LHCN-M2 (cell line): ENCODE measurements at regions not wholly inside any gene's neighbourhood (a gene's known extent, or its start where the extent isn't known, plus 50 kb on each side); places are given as distances from the start of the nearest gene placed in this dataset.

ENCODE experiments used
- DNase-seq: peaks from one replicate; pipeline ENCODE4 v3.0.0-alpha.2; 2012; ENCODE audit warnings: low read depth

DNA sequence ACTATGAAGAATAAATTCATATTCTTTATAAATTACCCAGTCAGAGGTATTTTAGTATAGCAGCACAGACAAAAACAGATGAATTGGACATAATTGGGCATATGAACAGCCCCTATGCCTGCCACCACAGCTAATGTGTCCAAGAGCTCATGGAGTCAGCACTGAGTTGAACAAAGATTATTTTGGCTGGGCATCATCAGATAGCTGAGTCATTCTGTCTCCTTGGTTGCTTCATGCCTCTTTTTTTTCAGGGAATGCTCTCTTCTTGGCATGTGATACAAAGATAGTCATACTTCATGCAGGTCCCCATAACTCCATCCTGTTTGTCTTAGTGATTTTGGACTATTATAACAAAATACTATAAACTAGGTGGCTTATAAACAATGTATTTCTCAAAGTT, 275.6 kb downstream of the TENT5A start:
- peak; percentile 56 for DNase-seq

DNA sequence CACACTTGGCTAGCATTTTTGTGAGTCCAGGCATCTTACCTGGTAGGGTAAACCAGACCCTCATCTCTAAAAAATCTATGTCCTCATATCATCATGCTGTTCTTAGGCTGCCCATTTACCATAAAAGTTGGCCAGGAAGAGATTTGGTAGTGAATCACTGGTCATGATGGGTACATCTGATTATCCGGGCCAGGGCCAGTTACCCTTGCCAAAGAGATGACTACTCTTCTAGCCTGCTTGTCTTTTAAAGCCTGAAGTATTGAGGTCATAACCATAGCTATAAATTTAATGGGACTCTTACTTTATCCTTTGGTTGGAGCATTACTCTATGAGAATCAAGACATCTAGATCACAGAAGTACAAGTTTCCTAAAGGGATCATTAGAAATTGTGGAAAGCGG, 276.8 kb downstream of the TENT5A start:
- no peak for DNase-seq

DNA sequence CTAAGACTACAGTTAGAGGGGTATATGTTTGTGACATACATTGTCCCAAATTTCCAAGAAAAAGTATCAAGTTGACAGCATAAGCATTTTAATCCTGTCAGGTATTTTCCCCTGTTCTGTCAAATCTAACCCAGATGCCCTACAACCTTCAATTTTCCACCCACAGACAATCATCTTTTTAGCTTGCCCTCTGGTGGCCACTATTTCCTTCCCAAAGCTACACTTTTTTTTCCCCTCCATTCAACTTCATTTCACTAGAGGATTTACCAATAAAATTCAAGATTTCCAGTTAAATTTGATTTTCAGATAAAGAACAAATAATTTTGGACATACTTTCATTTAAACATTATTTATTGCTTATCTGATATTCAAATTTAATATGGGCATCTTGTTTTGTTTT, 286.6 kb downstream of the TENT5A start:
- peak; percentile 31 for DNase-seq

DNA sequence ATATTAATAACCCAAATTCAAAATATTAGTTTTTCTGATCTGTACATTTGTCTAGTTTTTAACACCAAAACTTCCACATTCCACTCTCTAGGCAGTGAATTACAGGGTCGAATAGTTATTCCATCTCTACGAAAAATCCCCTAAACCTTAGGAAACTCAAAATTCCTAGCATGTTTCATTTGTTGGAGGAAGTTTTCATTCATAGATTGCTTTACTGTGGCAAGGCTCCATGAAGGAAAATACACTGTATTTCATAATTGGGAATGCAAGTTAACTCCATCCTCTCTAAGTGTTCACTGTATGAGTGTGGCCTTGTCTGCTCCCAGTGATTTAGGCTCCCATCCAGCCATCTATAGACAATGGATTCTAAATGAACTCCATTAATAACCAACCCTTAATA, 296.1 kb downstream of the TENT5A start:
- DNase-seq = no peak

DNA sequence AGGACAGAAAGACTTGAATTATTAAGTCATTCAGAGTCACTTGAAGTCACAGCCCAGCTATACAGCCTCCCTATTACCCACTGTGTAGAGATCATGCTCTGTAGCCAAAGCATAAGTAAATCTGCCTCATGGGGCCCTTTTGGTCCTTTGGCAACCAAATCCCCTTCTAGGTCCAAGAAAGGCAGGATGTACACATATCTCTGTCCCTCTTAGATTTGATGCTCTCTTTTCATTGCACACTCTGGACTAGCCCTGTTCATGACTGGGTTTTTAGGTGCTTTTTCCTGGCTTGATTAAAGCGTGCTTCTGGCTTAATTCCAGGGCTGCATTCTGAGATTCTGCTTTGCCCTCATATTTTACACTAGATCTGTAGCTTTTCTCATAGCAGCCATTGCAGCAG, 296.8 kb downstream of the TENT5A start:
- DNase-seq = no peak

DNA sequence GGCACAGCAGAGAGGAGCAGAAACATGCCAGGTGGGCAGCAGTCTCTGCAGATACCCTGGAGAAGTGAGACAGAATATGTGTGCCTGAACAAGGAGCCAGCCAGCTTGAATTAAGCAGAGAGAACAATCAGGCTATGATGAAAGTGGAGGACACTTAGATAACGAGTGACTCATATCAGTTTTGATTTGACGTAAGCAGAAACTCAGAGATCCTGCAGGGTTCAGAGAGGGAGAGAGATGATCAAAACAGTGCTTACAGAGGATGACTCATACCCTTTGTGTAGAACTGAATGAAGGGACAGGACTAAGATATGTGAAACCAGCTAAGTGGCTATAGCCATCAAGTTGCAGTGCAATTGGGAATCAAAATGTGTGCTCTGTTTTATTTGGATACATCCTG, 300.7 kb downstream of the TENT5A start:
- peak; percentile 79 for DNase-seq

DNA sequence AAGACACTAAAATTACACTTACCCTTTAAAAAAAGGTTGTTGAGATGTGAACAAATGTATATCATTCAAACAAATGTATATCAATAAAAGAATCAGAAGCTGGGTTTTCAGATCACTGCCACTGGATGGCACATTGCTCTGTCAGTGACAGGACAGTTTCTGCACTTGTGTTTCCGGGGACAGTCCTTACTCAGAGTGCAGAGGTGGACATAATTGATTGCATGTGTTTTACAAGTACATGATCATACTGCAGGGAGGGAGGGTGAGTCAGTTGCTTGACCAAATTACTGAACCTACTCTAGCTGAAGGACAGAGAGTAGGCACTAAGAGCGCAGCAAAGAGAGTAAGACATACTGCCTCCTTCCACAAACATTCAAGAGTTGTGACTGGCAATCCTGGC, 302.3 kb downstream of the TENT5A start:
- peak; percentile 30 for DNase-seq

DNA sequence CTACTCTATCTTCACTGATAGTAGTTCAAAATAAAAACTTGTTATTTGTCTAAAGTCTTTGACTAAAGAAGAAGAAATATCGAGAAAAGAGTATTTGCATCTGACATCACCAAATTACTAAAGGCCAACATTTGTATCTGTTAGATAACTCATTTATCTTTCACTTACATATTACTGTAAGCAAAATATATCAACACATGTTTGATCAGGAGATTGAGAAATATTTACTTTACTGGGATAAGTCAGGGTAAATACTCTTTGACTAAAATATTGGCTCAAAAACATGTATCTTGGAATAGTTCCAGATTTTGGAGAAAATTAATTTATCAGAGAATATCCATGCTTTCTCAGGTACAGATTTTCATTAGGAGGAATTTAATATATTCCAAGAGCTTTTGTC, 306.0 kb downstream of the TENT5A start:
- DNase-seq = no peak

DNA sequence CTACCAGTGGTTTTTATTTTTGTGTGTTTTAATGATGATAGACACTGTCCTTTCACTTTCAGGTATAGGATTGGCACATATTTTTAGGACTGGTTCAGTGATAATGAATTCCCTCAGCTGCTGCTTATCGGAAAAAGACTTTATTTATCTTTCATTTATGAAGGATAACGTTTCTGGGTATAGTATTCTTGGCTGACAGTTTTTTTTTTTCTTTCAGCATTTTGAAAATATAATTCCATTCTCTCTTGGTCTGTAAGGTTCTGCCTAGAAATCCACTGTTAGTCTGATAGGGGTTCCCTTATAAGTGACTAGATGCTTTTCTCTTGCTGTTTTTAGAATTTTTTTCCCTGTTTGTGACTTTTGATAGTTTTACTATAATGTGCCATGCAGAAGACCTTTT, 313.1 kb downstream of the TENT5A start:
- DNase-seq = no peak

DNA sequence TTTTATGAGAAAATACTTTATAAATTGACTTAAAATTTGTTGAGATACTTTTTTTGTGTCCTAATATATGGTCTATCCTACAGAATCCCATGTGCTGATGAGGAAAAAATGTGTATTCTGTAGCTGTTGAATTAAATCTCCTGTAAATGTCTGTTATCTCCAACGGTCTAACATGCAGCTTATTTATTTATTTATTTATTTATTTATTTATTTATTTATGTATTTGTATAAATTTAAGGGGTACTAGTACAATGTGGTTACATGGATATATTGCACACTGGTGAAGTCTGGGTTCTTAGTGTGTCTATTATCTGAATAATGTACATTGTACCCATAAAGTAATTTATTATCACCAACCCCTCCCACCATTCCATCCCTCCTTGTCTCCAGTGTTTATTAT, 315.5 kb downstream of the TENT5A start:
- DNase-seq = no peak

DNA sequence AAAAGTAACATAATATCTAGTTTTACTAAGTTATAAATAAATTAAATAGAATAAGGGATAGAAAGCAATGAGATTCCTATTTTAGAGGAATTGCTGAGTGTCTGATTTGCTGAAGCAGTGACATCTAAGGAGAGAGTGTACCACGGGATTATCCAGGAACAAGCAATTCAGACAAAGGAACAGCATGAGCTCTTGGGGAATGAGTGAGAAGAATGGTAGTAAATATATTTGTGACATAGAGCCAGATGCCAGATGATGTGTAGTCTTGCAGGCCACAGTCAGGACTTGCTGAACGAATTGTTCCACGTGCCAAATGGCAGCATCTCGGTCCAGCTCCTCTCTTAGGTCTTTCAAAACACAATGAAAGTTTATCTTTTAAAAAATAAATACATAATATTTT, 339.2 kb downstream of the TENT5A start:
- no peak for DNase-seq

DNA sequence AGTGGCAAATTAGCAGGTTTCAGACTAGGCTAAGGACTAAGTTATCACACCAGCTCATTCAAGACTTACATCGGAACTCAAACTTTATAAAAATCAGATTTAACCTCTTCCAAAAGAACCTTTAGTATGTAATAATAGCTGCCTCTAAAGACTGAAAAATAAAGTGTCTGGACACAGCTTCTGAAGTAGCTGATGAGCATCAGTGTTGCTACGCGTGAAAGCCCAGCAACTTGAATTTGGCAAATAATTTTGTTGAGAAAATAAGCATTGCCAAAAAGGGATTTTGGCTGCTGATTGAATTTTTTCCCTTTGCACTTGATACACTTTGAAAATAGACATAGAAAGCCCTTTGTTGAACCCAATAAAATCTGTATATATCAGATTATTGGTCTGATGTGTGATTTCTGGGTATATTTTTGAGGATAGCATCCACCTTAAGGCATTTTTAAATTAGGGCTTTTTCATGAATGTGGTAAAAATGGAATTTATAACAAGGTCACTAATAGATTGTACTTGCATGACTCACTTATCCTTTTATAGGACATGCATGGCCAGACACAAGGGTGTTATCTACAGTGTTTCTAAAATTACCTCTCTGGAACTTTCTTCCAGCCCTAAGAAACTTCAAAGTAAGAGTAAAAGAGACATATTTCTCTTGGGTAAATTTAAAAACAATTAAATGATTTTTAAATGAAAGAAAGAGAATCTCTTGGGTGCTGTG, 350.4 kb downstream of the TENT5A start:
- DNase-seq = peak; percentile 60

DNA sequence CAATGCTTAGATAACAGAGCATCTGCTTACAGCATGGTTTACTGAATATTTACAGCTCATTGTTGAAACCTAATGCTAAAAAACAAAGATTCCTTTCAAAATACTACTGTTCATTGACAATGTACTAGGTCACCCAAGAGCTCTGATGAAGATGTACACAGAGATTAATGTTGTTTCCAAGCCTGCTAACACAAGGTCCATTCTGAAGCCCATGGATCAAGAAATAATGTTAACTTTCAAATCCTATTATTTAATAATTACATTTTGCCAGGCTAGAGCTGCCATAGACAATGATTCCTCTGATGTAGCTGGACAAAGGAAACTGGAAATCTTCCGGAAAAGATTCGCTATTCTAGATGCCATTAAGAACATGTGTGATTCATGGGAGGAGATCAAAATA, 355.6 kb downstream of the TENT5A start:
- no peak for DNase-seq

DNA sequence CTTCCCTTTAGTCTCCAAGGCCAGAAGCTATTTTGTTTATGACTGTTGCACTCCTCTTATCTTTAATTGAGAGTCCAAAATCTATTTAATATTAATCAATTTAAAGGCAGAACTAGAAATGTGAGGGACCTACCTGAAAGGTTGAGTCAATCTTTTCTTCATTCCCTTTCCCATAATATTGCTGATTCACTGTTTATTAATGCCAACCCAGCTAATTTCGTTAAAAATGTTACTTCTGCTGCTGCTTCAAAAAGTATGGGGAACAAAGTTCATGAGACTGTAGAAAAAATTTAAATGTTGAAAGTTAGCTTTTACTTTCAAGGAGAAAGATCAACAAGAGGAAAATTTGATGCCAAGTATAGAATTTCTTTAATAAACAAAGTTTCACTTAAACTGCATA, 365.3 kb downstream of the TENT5A start:
- no peak for DNase-seq

DNA sequence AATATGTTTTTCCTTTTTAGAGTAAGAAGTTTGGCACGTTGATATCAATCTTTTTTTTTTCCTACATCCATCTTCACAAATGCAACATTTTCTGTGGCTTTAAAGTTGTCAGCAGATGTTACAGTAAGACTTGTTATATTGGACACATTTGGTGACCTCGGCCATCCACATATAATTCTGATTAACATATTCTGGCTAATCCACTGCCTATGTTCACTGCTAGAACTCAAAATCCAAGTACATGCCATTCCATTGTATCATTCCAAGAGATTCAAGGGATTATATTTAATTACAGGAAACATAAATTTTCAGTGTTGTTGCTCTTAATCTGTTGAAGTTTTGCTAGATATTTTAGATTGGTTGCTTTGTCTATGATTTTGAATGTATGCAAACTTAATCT, 367.6 kb downstream of the TENT5A start:
- peak; percentile 18 for DNase-seq

DNA sequence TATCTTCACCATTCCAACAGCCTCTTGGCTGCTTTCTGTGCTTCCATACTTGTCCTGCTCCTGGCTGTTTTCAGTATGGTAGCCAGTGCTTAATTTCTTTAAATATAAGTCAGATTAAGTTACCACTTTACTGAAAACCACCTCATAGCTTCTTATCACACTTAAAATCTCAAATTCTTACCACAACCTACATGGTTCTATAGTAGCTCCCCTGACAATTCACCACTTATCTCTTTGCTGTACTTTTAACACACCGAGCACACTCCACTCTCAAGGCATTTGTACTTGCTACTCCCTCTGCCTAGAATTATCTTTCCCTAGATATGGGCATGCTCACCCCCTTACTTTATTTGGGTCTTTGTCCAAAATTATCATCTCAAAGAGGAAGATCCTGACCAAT, 369.0 kb downstream of the TENT5A start:
- DNase-seq = no peak

DNA sequence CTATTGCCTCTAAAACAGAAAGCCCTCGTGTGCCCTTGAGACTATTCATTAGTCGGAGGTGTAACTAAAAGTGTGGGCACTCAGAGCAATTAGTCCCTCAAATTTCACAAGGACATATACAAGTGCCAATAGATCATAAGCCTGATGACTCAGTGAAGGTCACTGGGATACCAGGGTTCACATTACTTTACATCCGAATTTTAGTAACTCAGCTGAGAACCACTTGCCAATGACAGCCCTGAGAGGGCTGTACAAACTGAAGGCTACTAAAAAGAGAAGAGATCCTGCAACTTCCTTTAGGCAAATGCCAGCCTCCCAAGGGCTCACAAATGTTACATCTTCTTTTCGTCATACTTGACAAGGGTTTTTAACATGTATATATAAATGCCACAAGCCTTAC, 369.6 kb downstream of the TENT5A start:
- no peak for DNase-seq

DNA sequence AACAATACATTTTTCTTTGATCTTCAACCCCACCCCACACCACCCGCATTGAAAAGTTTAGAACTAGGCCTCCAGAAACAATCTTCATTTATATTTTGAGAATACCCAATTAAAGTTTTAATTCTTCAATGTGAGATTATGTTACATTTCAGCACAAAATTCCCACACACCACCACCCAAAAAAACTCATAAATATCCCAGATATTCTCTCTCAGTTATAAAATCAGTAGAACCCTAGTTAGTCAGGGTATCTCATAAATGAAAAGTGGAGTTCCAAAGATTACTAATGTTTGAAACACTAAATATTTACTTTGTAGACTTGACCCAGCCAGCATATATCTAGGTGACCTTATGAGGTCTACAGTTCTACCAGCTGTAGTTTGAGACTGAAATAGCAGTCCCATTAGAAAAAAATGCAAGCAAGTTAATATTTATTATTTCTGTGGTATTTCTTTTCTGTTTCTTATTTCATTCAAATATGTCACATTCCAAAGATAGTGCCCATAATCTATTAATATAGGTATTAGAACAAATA, 371.0 kb downstream of the TENT5A start:
- DNase-seq = no peak

DNA sequence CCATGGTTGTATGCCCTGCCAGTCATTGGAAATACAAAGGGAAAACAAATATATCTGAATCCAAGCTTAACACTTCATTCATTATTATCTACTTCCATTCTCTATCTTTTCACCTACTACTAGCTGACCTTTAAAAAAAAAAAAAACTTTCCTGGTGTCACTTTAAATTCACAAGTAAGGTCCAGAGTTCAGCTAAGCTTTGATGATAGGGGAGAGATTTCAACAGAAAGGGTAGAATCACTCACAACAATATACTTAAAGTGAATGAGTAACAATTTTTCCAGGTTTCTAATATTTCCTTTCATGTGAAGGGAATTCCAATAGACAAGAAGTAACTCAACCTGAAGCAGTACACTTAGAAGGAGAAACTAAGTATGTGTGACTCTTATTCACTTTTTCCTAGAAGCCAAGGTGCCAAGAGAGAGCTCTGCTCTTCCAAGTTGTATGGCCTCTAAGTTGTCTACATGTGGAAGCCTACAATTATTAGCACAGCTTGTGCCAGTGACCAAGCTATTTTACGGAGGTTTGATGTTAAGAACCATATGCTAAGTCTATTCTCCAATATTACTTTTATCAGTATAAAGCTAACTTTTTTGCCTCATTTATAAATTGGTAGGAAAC, 371.7 kb downstream of the TENT5A start:
- DNase-seq = no peak

DNA sequence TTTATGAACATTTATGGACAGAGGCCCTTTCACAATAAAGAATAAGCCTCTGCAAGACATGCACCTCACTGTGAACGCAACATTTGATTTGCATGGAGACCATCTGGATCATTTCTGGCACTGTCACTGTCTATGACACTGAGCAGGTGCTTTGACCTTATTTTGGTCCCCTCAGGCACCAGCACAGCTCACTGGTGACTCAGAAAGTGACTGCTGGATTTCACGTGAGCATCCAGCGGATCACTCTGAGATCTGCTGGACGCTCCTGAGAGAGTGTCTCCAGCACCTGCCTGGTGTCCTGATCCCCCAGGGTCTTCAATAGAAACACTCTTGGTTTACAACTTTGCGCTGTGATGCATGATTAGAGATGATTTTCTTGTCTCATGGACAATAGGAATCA, 375.7 kb downstream of the TENT5A start:
- no peak for DNase-seq

DNA sequence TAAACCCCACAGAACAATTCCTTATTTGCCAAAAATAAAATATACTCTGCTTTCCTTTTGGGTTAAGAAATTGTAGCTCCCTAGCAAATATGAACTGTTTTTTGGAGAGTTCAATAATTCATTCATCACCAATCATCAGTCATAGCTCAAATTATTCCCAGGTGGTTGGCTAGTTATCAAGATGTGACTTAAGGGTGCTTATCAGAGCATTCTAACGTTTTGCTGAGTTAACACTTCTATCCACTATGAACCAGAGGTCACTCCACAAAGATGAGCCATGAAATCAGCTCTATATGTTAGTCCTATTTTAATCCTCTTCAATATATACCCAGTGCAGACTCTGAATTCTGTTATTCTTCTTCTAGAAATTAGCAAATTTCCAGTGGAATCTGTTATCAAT, 379.1 kb downstream of the TENT5A start:
- DNase-seq = no peak

DNA sequence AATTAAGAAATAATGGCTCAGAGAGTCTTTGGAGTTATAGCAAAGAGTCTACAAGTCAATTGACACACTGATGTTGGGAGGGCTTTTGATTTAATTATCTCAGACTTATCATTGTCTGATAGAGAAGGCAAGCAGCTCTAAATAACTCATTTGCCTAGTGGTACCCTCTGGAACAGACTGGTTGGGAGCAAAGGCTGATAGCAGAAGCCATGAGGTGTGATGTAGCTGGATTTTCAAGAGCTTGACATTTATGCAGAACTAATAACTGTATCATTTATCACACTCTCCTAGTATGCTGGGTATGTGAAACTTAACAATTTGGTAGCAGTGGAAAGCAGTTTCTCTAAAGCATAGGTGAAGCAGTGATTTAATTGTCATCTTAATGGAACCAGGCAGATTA, 380.6 kb downstream of the TENT5A start:
- DNase-seq = no peak

DNA sequence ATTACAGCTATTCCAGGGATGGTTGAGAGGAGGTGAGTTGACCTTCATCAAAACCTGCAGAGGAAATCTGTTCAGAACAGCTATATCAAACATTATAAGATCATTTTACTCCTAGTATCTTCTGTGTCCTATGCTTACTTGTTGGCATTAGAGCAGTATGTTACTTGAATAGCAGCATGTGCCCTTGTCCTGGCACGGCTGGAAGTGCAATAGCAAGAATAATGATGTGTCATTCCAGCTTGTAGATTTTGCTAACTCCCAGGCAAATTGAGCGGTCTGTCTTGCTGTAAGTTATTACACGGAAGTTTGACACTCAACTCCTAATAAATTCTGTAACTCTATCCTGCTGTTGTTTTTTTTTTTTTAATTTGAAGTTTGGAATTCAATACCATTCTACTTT, 385.5 kb downstream of the TENT5A start:
- no peak for DNase-seq

DNA sequence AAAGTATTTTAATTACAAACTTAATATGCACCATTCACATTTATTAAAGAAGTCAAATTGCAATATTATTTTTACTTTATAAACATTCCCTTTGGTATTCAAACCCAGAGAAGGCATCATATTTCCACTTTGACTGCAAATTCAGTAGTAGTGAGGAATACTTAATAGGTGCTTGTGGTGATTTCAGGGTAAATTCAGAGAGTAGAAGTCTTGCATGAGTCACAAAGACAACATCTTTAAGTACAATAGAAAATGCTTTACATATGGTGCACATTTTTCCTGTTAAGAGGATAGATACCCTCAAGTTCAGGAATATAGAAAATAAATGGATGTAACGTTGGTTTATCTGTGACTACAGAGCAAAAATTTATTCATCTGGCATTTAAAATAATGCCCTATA, 390.2 kb downstream of the TENT5A start:
- DNase-seq = peak; percentile 66
